Glutamatergic neuron (in vitro differentiated cells): ENCODE measurements at regions not wholly inside any gene's neighbourhood (a gene's known extent, or its start where the extent isn't known, plus 50 kb on each side); places are given as distances from the start of the nearest gene placed in this dataset.

Experiments used
- DNase-seq: peaks from one replicate; pipeline ENCODE4 v3.0.0; 2022
- H3K27ac Mint-ChIP-seq: one replicate; pipeline ENCODE4 v1.8.0; 2020; ENCODE audit warnings: mild to moderate bottlenecking, mixed read lengths, inconsistent platforms; ENCODE audit not compliant: unreplicated experiment
- H3K27me3 Mint-ChIP-seq: one replicate; pipeline ENCODE4 v1.8.0; 2020; ENCODE audit warnings: mild to moderate bottlenecking, moderate library complexity, mixed read lengths, inconsistent platforms; ENCODE audit not compliant: unreplicated experiment
- H3K36me3 Mint-ChIP-seq: one replicate; pipeline ENCODE4 v1.8.0; 2020; ENCODE audit warnings: mild to moderate bottlenecking, mixed read lengths, inconsistent platforms; ENCODE audit not compliant: unreplicated experiment
- H3K4me1 Mint-ChIP-seq: one replicate; pipeline ENCODE4 v1.8.0; 2020; ENCODE audit warnings: mild to moderate bottlenecking, low read depth, mixed read lengths, inconsistent platforms; ENCODE audit not compliant: unreplicated experiment
- H3K4me3 Mint-ChIP-seq: one replicate; pipeline ENCODE4 v1.8.0; 2020; ENCODE audit warnings: mild to moderate bottlenecking, mixed read lengths, inconsistent platforms; ENCODE audit not compliant: unreplicated experiment
- H3K9me3 Mint-ChIP-seq: one replicate; pipeline ENCODE4 v1.8.0; 2020; ENCODE audit warnings: mild to moderate bottlenecking, moderate library complexity, mixed read lengths, inconsistent platforms; ENCODE audit not compliant: unreplicated experiment
- TF ChIP-seq, protein P1 (sequence below): fragments of 200-600 bp; sonication (generic); IDR thresholded peaks from one replicate; pipeline ENCODE4 v1.5.0; 2021; ENCODE audit not compliant: partially characterized antibody, unreplicated experiment

DNA sequence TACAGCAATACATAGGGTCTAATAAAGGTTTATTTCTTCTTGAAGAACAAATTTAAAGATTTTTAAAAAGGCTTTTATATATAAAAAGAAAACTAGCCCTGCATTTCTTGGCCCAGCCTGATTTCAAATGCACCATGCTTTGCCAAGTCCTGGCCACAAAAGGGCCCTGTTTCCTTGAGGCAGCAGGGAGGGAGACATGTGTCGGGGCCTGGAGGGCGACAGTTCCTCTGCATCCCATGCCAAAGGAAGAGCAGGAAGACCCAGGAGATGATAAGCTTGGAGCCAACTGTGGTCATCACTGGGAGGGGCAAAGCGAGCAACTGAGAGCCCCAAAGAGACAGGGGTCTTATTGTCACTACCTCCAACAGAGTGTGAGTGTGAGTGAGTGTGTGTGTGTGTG, 571.5 kb upstream of the PSMD7 start:
- DNase-seq = no peak
- Mint-ChIP-seq H3K27ac (no peak overlapping the region), H3K27me3 (no peaks in the 10 kb centered on the region), H3K36me3 (no peaks in the 10 kb centered on the region), H3K4me1 (peaks cover 3% of the 10 kb centered on the region), H3K9me3 (peaks cover 2% of the 10 kb centered on the region), H3K4me3 (no peak overlapping the region)
- TF ChIP-seq, protein P1, sequence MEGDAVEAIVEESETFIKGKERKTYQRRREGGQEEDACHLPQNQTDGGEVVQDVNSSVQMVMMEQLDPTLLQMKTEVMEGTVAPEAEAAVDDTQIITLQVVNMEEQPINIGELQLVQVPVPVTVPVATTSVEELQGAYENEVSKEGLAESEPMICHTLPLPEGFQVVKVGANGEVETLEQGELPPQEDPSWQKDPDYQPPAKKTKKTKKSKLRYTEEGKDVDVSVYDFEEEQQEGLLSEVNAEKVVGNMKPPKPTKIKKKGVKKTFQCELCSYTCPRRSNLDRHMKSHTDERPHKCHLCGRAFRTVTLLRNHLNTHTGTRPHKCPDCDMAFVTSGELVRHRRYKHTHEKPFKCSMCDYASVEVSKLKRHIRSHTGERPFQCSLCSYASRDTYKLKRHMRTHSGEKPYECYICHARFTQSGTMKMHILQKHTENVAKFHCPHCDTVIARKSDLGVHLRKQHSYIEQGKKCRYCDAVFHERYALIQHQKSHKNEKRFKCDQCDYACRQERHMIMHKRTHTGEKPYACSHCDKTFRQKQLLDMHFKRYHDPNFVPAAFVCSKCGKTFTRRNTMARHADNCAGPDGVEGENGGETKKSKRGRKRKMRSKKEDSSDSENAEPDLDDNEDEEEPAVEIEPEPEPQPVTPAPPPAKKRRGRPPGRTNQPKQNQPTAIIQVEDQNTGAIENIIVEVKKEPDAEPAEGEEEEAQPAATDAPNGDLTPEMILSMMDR = no peak

DNA sequence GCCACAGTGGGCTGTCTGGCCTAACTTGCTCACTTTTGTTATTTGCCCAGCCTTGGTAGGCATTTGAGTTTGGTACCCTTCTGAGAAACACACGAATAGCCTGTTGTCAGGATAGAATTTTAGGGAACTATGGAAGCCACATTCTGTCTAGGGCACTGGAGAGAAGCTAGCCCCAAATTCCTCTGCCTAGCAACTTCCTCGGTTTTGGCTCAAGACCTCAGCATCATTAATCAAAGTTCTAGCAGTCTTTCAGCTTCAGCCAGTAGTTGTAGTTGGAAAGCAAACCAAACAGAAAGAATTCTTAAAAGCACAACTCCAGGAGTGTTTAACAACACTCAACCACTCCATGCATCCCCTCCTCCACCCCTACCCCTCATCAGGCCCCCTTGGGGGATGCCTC, 572.1 kb upstream of the PSMD7 start:
- Mint-ChIP-seq H3K4me3 (no peak overlapping the region), H3K4me1 (no peaks in the 10 kb centered on the region), H3K27me3 (no peaks in the 10 kb centered on the region), H3K27ac (no peak overlapping the region), H3K9me3 (peaks cover 2% of the 10 kb centered on the region), H3K36me3 (no peaks in the 10 kb centered on the region)
- TF ChIP-seq, protein P1 = no peak
- no peak for DNase-seq

DNA sequence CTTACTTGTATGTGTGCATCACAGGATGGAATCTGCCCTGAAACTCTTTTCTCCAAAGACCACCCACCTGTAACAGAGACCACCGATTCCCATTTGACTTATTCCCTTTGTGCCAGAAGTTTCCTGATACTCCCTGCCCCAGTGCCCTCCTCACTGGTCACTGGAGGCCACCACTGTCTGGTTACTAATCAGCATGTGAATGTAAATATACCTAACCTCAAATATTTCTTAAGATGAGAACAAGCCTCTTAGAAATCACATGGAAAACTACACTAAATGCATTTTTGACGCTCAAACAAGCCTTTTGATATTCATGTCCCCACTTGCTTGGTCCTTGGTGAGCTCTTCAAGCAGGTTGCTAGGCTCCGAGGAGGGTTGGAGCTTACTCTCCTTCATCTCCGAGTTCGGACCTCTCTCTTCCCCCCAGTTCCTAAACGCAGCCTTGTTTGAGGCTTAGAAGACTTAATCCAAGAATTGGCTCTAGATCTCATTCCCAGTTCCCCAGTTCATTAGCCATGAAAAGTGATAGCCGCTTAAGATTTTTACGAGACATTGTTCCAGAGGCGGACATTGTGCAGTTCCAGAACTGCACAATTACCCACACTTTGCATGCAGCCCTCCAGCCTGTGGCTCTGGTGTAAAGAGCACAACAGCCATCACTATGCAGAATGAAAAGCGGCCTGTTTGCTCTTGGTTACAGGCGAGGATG, 579.2 kb upstream of the PSMD7 start:
- Mint-ChIP-seq H3K27ac (no peak overlapping the region), H3K36me3 (no peaks in the 10 kb centered on the region), H3K27me3 (peaks cover 3% of the 10 kb centered on the region), H3K9me3 (peaks cover 4% of the 10 kb centered on the region), H3K4me1 (peaks cover 47% of the 10 kb centered on the region), H3K4me3 (peak overlapping the region; percentile 12)
- DNase-seq = no peak
- TF ChIP-seq, protein P1 = no peak

DNA sequence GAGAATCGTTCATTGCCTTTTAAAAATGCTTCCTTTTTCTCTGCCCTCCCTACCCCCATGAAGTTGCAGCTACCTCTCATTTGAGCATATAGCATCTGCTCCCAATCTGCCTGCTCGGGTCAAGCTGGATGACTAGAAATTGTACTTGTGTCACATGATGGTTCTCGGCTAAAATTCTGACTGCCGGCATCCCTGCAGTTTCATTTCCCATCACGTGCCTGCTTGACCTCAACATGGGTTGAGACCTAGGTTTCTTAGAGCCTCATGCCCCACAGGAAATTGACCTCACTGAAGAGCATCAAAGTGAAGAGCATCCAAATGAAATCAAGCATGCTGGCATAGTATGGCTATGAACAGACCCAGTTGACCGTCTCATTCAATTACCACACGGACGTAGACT, 581.6 kb upstream of the PSMD7 start:
- Mint-ChIP-seq H3K27ac (no peak overlapping the region), H3K4me1 (peaks cover 56% of the 10 kb centered on the region), H3K36me3 (no peaks in the 10 kb centered on the region), H3K27me3 (peaks cover 3% of the 10 kb centered on the region), H3K9me3 (peaks cover 4% of the 10 kb centered on the region), H3K4me3 (peak overlapping the region; percentile 53)
- no peak for DNase-seq
- TF ChIP-seq, protein P1 = no peak

DNA sequence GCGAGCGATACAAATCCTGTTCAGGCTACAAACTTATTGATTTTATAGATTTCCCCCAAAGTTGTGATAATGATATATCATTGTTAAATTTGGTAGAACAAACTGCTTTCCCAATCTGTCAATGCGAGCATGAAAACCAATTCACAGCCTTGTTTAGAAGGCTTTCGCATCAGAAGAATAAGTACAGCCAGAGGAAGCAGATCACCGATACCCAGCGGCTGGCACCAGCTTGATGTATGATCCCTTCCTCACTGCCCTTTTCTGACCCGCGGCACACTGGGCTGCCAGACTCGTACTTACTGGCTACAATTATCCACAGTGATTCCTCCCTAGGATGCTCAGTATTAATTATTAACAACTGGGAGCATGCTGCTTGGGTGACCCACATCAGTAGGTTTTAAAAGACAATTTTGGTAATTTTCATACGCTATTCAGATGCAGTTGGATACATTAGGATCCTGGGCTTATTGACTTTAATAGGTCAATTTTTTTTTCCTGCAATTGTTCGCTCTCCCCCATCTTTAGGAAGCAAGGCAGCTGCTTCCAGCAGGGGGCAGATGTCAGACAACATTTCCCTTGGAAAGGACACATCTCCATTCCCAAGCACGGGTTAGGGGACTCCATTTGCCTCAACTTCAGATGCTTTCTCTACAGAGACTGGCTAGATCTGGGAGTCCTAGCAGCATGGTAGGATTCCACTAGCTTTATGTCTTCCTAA, 582.7 kb upstream of the PSMD7 start:
- peak overlapping the region; percentile 39 for H3K4me3 Mint-ChIP-seq
- TF ChIP-seq, protein P1 = peak; percentile 51
- H3K9me3 Mint-ChIP-seq = peaks cover 4% of the 10 kb centered on the region
- peaks cover 56% of the 10 kb centered on the region for H3K4me1 Mint-ChIP-seq
- DNase-seq = peak; percentile 51
- peaks cover 3% of the 10 kb centered on the region for H3K27me3 Mint-ChIP-seq
- peak overlapping the region; percentile 2 for H3K27ac Mint-ChIP-seq
- no peaks in the 10 kb centered on the region for H3K36me3 Mint-ChIP-seq
